HL-60 (cell line): ENCODE measurements at regions not wholly inside any gene's neighbourhood (a gene's known extent, or its start where the extent isn't known, plus 50 kb on each side); places are given as distances from the start of the nearest gene placed in this dataset.
"Not testable (repeated sequence)": the region's sequence is repeated elsewhere in the genome, so short reads cannot be mapped to it uniquely, and the experiment has no call there.

Experiments
- DNase-seq, 2 experiments: peaks; one replicate each; pipeline ENCODE4 v3.0.0-alpha.2; 2010 to 2020; ENCODE audit warnings: low read depth in 1 of 2, low spot score in 1 of 2
- H3K27ac ChIP-seq: fragments of 250-450 bp; sonication (Bioruptor Pico); replicated peaks from 2 replicates; pipeline ENCODE4 v1.5.1; 2020; ENCODE audit warnings: mild to moderate bottlenecking, moderate library complexity
- H3K27me3 ChIP-seq: fragments of 250-450 bp; sonication (Bioruptor Pico); 2 replicates; pipeline ENCODE4 v1.5.1; 2021; ENCODE audit warnings: mild to moderate bottlenecking, moderate library complexity; ENCODE audit not compliant: insufficient read depth, poor library complexity, severe bottlenecking
- H3K4me3 ChIP-seq: replicated peaks from 2 replicates; pipeline ENCODE4 v1.5.1; 2011; ENCODE audit warnings: mild to moderate bottlenecking, control low read depth, low read length; ENCODE audit not compliant: insufficient read depth

DNA sequence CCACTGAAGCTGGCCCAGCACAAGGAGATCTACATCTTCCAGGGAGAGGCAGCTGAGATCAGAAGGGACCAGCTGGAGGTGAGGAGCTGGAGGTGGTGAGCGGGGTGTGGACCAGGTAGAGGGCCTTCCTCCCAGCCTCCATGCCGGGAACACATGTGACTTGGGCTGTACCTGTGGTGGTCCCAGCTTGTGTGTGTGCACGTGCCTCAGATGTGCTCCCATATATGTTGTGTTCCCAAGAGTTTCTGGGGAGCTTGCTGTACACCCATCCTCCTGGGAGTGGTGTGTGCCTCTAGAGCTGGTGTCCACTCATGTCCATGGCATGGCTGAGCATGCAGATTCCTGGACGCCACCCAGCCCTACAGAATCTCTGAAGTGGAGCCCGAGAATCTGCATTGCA, 183.7 kb upstream of the AKAP13 start:
- DNase-seq, H3K4me3 ChIP-seq, H3K27ac ChIP-seq, H3K27me3 ChIP-seq: not testable (repeated sequence)

DNA sequence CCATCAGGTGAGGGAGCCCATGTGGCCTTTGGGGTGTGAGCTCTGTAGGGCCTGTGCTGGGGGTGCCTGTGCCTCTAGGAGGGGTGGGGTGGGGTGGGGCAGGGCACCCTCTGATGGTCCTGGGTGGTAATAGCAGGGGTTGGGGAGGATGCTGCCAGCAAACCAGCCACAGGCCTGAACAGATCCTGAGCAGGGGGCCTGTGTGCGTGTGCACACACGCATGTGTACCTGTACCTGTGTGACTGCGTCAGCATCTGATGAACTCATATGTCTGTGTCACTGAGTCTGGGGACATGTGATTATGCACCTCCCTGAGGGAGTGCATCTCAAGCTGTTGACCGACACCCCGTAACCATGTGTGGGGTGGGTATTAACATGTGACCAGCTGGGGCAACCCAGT, 182.8 kb upstream of the AKAP13 start:
- not testable (repeated sequence) for H3K4me3 ChIP-seq, H3K27ac ChIP-seq, DNase-seq, H3K27me3 ChIP-seq

DNA sequence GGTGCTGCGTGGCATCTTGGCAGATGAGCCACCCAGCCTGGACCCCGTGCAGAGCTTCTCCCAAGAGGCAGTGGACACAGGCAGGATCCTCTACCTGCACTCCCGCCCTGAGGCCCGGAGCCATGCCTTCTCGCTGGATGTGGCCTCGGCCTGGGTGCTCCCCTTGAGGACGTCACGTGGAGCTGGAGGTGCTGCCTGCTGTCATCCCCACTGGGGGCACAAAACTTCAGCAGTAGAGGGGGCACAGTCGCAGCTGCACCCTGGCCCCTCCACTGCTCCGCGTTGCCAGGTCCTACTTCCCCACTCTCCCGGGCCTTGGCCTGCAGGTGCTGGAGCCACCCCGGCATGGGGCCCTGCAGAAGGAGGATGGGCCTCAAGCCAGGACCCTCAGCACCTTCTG, 182.0 kb upstream of the AKAP13 start:
- DNase-seq, H3K27me3 ChIP-seq, H3K27ac ChIP-seq, H3K4me3 ChIP-seq: not testable (repeated sequence)

DNA sequence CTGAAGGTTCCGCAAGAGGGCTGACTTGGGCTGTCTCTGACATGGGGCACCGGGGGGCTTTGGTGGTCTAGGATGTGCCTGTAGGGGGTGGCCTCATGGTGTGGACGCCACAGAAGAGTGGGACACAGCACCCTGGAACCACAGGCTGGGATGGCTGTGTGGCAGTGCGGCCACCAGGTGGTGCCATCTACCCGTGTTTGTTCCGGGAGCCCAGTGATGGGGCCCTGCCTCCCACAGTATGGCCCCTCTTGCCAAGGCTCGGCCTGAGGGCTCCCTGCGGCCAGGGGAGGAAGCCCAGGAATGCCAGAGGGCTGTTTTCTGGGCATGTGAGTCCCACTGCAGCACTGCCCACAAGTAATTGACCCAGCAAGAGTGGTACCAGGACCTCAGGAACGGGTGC, 180.2 kb upstream of the AKAP13 start:
- H3K27ac ChIP-seq, H3K4me3 ChIP-seq, DNase-seq, H3K27me3 ChIP-seq: not testable (repeated sequence)

DNA sequence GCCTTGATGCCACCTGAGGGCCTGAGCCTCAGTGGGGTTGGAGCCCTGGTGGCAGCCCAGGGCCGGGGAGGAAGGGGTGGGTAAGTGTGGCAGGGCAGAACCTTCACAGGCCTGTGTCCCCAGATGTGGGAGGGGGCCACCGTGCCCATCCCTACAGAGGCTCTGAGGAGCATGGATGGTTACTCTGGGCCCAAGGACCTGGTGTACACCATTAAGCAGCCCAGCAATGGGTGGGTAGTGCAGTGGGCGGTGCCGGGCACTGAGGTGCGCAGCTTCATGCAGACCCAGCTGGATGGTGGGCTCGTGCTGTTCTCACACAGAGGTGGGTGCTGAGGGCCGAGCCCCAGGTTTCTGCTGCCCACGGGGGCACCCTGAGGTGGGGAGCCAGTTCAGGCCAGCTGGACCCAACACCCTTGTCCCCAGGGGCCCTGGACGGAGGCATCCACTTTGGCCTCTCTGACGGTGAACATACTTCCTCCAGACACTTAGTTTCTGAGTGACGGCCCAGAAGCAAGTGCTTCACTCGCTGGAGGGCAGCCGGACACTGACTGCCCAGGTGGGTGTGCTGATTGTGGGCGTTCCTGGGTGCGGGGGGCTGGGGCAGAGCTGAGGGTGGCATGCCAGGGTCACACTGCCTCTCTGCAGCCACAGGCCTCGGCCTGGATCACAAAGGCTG, 179.1 kb upstream of the AKAP13 start:
- H3K27ac ChIP-seq, H3K27me3 ChIP-seq, DNase-seq, H3K4me3 ChIP-seq: not testable (repeated sequence)

DNA sequence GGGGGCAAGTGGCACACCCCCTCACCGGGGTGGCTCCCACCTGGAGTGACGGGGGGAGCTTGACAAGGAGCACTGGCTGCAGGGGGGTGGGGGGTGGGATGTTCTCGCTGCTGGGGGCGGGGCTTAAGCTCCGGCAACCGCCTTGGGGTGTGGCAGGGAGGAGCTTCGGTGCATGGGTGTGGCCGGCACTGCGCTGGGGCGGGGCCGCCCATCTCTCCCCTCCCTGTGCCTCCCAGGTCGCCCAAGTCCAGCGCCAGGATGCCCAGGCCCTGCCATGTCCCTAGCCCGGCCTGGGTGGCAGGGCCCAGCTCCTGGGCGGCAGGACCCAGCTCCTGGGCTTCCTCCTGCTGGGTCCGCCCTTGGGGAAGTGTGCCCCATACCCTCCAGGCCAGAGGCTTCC, 175.9 kb upstream of the AKAP13 start:
- DNase-seq, H3K4me3 ChIP-seq, H3K27me3 ChIP-seq, H3K27ac ChIP-seq: not testable (repeated sequence)

DNA sequence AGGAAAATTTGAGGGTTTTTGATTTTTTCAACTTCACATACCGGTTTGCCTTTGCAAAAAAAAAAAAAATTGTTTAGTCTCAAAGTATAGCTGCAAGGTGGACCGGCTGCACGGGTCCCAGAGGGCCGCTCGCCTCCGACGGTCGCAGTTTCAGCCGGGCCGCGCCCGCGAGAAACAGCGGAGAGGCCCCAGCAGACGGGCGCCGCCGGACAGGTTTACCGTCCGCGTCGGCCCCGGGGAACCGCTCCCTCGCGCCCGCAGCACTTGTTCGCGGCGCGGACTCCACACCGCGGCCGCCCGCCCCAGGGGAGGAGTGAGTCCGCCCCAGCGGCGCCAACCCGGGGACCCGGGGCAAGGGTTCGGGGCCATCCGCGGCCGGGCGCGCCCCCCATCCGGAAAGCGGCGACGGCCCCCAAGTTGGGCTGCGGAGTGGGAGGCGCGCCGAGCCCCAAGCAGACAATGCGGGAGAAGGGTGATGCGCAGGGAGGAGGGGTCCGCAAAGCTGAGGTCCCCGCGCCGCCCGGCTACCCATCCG, 146.5 kb upstream of the AKAP13 start:
- not testable (repeated sequence) for H3K27me3 ChIP-seq, H3K4me3 ChIP-seq, H3K27ac ChIP-seq, DNase-seq

DNA sequence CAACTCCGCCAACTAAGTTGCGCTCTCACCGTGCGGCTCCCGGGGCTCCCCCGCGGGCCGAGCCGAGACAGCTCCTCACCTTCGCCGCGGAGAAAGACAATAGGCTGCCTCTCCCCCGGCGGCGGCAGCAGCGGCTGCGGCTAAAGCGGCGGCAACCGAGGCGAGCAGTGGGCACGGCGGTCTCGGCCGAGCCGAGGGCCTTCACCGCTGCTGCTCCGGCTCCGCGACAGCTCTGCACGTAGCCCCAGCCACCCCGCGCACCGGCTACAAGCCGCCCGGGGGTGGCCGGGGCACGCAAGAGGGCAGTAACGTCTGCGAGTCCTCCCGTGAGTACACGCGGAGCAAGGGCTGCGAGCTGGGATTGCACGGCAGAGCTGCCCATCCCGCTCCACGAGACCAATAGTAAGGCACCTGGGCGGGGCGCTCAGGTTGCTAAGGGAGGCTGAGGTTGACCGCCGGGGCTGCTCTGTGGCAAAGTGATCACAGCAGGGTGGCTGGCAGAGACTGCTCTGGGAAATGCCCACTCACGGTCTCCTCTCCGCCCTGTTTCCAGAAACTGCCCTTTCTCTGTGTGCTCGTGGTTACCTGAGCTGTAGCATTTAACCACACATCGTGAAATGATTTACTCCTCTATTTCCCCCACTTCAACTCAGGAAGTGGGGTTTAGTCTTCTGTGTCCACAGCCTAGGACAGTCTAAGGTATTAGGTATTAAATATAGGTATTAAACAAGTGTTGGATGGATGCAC, 145.8 kb upstream of the AKAP13 start:
- not testable (repeated sequence) for H3K27me3 ChIP-seq, H3K4me3 ChIP-seq, H3K27ac ChIP-seq, DNase-seq

DNA sequence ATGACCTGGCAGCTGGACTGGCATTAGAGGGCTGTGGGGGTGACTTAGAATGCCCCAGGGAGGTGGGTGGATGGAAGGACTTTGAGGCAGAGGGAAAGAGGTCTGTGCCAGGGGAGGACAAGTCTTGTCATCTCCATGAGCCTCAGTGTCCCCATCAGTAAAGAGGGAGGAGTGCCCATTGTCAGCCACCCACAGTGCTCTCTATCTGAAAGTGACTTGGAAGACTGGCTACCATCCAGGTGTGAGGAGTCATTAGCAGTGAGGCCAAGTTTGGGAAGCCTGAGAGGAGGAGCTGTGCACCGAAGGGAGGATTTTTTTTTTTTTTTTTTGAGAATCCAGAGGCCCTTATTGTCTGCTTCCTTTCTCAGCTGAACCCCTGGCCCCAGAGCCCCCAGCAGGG, 136.3 kb upstream of the AKAP13 start:
- H3K27me3 ChIP-seq, H3K27ac ChIP-seq, H3K4me3 ChIP-seq, DNase-seq: not testable (repeated sequence)

DNA sequence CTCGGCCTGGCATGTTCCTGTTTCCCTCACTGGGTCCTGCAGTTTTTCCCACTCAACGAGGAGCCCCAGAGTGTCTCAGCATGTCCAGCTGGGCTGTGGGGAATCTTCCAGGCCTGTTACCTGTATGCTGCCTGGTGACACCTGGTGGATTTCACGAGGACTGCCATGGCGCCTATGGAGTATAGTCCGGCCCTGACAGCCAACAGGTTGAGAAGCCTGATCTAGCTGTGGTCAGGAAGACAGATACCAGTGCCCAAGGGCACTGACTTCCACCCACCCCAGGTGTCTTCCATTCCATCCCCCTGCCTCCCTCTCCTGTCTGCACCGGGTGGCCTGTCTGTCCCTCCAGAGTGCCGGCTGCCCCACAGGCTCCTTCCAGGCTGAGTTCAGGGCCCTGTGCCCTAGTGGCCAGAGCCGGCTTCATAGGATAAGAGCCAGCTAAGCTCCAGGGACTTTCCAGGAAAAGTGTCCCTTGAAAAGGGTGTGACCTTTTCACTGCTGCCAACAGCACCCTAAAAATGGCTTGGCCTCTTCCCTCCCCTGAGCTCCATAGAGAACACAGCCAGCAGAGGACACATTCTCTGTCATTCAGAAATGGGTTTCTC, 129.4 kb upstream of the AKAP13 start:
- H3K27me3 ChIP-seq, H3K27ac ChIP-seq, DNase-seq, H3K4me3 ChIP-seq: not testable (repeated sequence)

DNA sequence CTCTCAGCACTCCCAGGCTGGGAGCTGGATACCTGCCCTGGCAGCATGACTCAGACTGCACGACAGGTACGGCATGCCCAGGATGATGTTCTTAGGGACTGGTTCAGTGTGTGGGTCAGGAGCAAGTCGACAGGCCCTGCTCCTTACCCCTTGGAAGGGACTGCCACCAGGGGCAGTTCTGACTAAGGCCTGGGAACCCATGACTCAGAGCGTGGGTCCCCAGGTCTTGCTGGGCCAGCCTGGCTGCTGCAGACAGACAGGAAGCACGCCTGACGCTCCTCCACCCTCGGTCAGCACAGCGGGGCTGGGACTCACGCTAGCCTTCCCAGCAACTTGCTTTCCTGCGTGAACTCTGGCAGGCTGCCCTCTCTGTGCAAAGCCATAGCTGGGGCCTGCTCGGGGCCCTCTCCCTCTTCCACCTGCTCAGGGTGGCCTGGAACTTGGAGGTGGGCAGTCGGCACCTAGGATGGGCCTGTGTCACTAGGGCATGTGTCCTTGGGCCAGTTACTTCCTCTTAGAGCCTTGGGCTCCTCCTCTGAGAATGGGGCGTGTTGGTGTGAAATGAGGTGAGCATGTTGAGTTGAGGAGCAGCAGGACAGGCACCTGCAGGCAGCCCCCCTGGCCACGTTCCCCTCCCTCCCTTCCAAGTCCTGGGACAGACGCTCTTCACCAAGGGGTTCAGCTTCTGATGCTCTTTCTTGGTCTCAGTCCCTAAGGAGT, 127.0 kb upstream of the AKAP13 start:
- DNase-seq, H3K27ac ChIP-seq: not testable (repeated sequence)

DNA sequence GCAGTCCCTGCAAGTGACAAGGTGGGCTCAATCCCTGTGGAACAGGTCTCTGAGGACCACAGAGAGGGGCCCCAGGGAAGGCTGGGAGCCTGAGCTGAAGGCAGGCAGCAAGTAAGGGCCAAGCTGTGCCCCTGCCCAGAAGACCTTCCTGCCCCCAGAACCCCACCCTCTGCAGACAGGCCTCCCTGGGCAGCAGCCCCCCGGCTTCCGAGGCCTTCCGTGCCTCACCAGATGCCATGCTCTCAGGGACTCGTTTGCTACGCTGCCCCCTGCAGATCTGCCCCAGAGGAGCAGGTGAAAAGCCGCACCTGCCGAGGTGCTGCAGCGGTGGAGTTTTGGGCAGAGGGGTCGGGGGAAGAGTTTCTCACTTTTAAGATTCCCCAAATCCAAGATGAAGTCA, 125.4 kb upstream of the AKAP13 start:
- H3K4me3 ChIP-seq, H3K27me3 ChIP-seq, DNase-seq, H3K27ac ChIP-seq: not testable (repeated sequence)

More for the DNA sequence above, 127.0 kb upstream of the AKAP13 start:
- H3K27me3 ChIP-seq, H3K4me3 ChIP-seq: not testable (repeated sequence)

DNA sequence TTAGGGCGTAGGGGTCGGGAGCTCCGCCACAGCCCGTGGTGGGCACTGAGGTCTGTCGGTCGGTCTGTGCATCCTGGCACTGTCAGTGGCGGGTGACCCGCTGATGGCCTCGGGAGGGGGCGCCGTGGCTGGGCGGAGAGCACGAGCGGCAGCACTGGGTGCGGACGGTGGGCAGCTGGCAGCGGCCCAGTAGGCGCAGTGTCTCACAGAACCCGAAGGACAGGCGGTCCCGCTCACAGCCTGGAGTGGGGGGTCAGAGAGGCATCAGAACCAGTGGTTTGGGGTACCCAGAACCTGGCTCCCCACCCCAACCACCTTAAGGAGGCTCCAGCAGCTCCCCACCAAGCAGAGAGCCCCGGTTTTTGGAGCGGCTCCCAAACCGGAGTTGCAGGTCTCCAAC, 124.9 kb upstream of the AKAP13 start:
- DNase-seq, H3K27me3 ChIP-seq, H3K27ac ChIP-seq, H3K4me3 ChIP-seq: not testable (repeated sequence)
